ENCODE measurements at regions not wholly inside any gene's neighbourhood (a gene's known extent, or its start where the extent isn't known, plus 50 kb on each side); places are given as distances from the start of the nearest gene placed in this dataset.
"Not testable (repeated sequence)": the region's sequence is repeated elsewhere in the genome, so short reads cannot be mapped to it uniquely, and the experiment has no call there.

DNA sequence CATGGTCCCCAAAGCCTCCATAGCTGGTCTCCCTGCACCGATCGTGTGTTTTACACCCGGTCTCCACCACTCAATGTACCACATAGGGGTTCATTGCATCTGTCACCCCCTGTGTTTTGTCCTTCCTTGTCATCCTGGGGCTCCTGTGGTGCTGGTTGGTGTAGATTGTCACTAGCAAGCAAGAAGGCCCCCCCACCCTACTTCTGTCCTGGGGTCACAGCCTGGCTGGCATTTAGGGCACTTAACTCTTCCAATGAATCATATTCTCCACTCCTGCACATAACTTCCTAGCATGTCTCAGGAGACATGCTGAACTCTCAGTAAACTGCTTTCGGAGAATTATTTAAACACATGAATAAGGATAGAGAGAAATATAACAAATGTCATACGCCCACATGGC is 161.4 kb downstream of the BCL2L11 start:
- not testable (repeated sequence) for H4K91ac ChIP-seq (ENCODE audit: insufficient read length, low read depth, low read length); H2BK20ac ChIP-seq (ENCODE audit: low read depth, low read length, poor library complexity, severe bottlenecking); H3K4me2 ChIP-seq (ENCODE audit: insufficient read depth, insufficient read length, low read length); H3K4ac ChIP-seq (ENCODE audit: low read depth, low read length); H3K79me1 ChIP-seq (ENCODE audit: insufficient read depth, low read depth, low read length, poor library complexity, severe bottlenecking); H3T11ph ChIP-seq (ENCODE audit: low read length); H3K9ac ChIP-seq (ENCODE audit: extremely low read depth, insufficient read length, low read length); DNase-seq; H4K8ac ChIP-seq (replicated peaks; ENCODE audit: insufficient read length, low read depth, low read length); H3K36me3 Mint-ChIP-seq (ENCODE audit: insufficient read depth in 1 of 3, low read depth in 3 of 3); H3K27ac Mint-ChIP-seq; H3K79me2 ChIP-seq (ENCODE audit: insufficient read depth, low read length); H2BK5ac ChIP-seq (ENCODE audit: insufficient read length, low read length); H3K27me3 ChIP-seq (ENCODE audit: insufficient read depth, low read length); H3K4me1 Mint-ChIP-seq; H2AK5ac ChIP-seq (ENCODE audit: insufficient read length, low read length); H2BK15ac ChIP-seq (ENCODE audit: low read depth, low read length); H2BK12ac ChIP-seq (ENCODE audit: insufficient read length, low read depth, low read length); H3K9me3 Mint-ChIP-seq; H3K9me3 ChIP-seq (ENCODE audit: control insufficient read depth, low read depth, low read length); H3K18ac ChIP-seq (ENCODE audit: insufficient read length, low read depth, low read length); H3K23me2 ChIP-seq (ENCODE audit: insufficient read length, low read depth, low read length, poor library complexity, severe bottlenecking); H3K4me3 Mint-ChIP-seq; H2AFZ ChIP-seq (ENCODE audit: low read length); H3K27ac ChIP-seq (ENCODE audit: insufficient read length, low read depth, low read length); H3K56ac ChIP-seq (ENCODE audit: insufficient read length, low read depth, low read length); H3K14ac ChIP-seq (ENCODE audit: insufficient read depth, low read length); H4K5ac ChIP-seq (ENCODE audit: insufficient read length, low read depth, low read length); H2BK120ac ChIP-seq (ENCODE audit: low read depth, low read length, poor library complexity, severe bottlenecking); H3K27me3 Mint-ChIP-seq (ENCODE audit: low read depth); H4K20me1 ChIP-seq (ENCODE audit: control insufficient read depth, insufficient read depth, insufficient read length); H3K4me1 ChIP-seq (ENCODE audit: insufficient read depth, low read length); H3K23ac ChIP-seq (ENCODE audit: insufficient read length, low read depth, low read length)
- WGBS (ENCODE audit: extremely low coverage, insufficient read length, low lambda C conversion rate), result no CpG with 5 or more reads among the region's 5 CpGs

DNA sequence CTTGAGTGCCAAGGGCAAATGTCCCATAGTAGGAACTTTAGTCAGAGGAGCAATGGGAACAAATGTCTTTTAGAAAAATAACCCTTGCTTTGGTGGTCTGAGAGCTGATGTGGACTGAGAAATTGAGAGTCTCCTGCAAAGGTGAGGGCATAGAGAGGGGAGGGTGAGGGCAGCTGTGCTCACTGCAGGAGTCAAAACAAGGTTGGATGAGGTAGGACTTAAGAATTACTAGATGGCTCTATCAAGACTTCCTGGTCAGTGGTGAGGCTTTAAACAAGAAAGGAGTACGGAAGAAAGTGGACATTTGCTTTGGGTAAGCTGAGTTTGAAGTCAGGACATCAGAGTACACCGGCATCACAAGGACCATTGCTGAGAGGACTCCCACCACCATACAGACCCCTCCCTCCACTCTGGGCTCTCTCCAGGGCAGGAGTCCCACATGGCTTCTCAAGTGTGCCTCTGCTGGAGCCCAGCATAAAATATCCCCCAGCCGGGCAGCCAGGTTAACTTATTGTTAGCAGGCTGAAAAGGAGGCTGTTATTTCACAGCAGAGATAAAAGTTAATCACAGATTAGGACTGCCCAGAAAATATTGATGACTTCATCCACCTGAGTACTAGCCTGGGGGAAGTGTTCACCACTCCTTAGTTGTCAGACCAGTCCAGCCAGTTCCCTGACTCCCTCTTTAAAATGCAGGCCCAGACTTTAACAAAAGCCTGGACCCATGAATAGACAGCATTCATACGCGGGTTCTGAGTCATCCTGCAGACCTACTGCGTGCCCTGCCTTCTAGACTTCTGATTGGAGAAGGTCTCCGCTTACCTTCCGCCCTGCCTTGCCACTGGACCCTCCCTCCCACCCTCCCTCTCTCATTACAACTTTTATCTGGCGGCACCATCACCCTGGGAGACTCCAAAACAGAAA is 167.2 kb downstream of the BCL2L11 start:
- H2BK15ac ChIP-seq (ENCODE audit: low read depth, low read length); H3T11ph ChIP-seq (ENCODE audit: low read length); H4K91ac ChIP-seq (ENCODE audit: insufficient read length, low read depth, low read length); H3K27ac ChIP-seq (ENCODE audit: insufficient read length, low read depth, low read length); H3K56ac ChIP-seq (ENCODE audit: insufficient read length, low read depth, low read length); H3K4me3 Mint-ChIP-seq; H3K27me3 ChIP-seq (ENCODE audit: insufficient read depth, low read length); H2BK5ac ChIP-seq (ENCODE audit: insufficient read length, low read length); H3K4me2 ChIP-seq (ENCODE audit: insufficient read depth, insufficient read length, low read length); H3K36me3 Mint-ChIP-seq (ENCODE audit: insufficient read depth in 1 of 3, low read depth in 3 of 3); H3K9me3 Mint-ChIP-seq; H3K14ac ChIP-seq (ENCODE audit: insufficient read depth, low read length); H4K8ac ChIP-seq (replicated peaks; ENCODE audit: insufficient read length, low read depth, low read length); H2BK12ac ChIP-seq (ENCODE audit: insufficient read length, low read depth, low read length); H3K9ac ChIP-seq (ENCODE audit: extremely low read depth, insufficient read length, low read length); H4K20me1 ChIP-seq (ENCODE audit: control insufficient read depth, insufficient read depth, insufficient read length); H3K23me2 ChIP-seq (ENCODE audit: insufficient read length, low read depth, low read length, poor library complexity, severe bottlenecking); H3K9me3 ChIP-seq (ENCODE audit: control insufficient read depth, low read depth, low read length); H4K5ac ChIP-seq (ENCODE audit: insufficient read length, low read depth, low read length); H3K4me1 ChIP-seq (ENCODE audit: insufficient read depth, low read length); H3K18ac ChIP-seq (ENCODE audit: insufficient read length, low read depth, low read length); H3K79me2 ChIP-seq (ENCODE audit: insufficient read depth, low read length); H2AK5ac ChIP-seq (ENCODE audit: insufficient read length, low read length); H3K27me3 Mint-ChIP-seq (ENCODE audit: low read depth); H2BK20ac ChIP-seq (ENCODE audit: low read depth, low read length, poor library complexity, severe bottlenecking); H2AFZ ChIP-seq (ENCODE audit: low read length); H2BK120ac ChIP-seq (ENCODE audit: low read depth, low read length, poor library complexity, severe bottlenecking); H3K23ac ChIP-seq (ENCODE audit: insufficient read length, low read depth, low read length); H3K27ac Mint-ChIP-seq; H3K4ac ChIP-seq (ENCODE audit: low read depth, low read length); H3K4me1 Mint-ChIP-seq; H3K79me1 ChIP-seq (ENCODE audit: insufficient read depth, low read depth, low read length, poor library complexity, severe bottlenecking): not testable (repeated sequence)
- DNase-seq, result peak; percentile 82
- no CpG with 5 or more reads among the region's 9 CpGs for WGBS (ENCODE audit: extremely low coverage, insufficient read length, low lambda C conversion rate)

Measured in H9 (cell line).